GM21423 (cell line): ENCODE measurements at regions not wholly inside any gene's neighbourhood (a gene's known extent, or its start where the extent isn't known, plus 50 kb on each side); places are given as distances from the start of the nearest gene placed in this dataset.

Experiments
- ATAC-seq: cut with Tn5 transposase; IDR thresholded peaks from one replicate; pipeline ENCODE4 v1.9.1; 2021; ENCODE audit warnings: mild to moderate bottlenecking, moderate library complexity; ENCODE audit not compliant: unreplicated experiment

DNA sequence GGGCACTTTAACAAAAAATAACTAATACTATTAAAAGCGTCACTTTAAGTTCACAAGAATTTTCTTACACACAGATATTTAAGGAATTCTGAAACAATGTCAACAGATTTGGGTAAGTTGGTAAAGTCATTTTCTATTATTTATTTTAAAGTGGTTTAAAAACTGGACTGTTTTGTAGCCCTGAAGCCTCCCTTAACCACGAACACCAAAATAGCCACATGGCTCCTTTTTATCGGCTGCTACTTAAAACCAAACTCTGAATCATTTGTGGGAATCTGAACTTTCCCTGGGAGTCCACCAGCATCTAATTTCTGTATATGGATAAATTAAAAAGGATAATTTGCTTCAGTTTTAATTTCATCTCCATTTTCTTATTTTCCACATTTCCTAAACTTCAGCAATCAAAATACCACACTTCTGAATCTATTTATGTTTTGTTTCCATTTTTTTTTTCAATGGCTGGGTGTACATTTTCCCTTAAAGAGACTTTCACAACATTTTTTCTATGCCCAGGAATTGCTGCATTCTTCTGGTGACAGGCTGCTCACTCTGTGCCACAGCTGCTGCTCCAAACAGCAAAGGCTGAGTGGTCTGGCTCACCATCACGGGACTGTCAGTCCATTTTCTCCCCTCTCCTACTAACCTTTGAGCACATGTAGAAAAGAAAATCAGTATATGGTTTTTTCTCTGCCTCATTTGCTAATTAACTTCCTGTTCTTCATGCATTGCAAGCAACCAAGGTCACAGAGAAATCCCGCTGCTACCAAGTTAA is 255.5 kb upstream of the KCNJ16 start:
- no peak for ATAC-seq

DNA sequence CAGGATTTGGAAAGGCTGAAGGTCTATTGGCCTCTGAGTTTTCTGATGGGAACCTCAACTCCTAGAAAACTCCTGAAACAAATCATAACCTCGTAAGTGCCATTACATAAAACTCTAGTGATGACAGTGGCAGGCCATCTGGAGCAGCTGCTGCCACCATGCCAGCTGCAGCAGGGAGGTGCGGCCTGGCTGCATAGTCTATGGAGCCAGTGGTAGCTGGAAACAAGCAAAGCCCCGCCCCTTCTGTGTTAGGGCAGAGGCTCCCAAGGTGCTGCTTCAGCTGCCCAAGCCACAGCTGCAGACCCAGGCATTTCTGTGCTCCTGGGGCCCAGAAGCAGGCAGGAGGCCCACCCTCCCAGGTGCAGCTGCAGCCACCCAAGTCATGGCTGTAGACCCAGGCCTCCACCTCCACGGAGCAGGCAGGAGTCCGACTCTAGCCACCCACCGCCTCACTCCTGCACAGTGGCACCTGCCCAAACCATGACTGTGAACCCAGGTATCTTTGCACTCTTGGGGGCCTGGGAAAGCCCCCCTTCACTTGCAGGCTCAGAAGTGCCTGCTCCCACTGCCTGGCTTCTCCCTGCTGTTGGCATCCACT is 254.1 kb upstream of the KCNJ16 start:
- no peak for ATAC-seq

DNA sequence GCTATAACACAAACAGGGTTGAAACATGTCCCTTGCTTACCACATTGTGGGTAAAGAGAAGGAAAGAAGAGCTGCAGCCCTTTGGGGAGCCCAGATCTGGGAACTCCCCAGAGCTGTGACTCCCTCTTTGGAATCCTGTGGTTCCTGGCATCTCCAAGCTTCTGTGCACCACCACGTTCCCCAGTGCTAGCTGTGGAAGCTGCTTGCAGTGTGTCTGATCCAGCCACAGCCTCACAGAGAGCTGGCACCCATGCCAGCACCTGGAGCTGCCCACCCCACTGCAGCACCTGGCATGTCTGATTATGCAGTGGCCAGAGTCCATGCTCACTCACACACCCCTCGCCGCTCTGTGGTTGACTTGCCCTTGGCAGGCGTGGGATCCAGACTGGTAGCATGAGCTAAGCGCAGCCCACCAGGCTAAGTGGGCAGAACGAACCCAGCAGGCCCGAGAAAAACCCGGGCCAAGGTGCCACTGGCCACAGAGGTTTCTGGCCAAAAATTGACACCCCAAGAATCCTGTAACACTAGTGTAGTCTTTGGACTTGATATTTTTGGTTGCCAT is 252.6 kb upstream of the KCNJ16 start:
- ATAC-seq = no peak

DNA sequence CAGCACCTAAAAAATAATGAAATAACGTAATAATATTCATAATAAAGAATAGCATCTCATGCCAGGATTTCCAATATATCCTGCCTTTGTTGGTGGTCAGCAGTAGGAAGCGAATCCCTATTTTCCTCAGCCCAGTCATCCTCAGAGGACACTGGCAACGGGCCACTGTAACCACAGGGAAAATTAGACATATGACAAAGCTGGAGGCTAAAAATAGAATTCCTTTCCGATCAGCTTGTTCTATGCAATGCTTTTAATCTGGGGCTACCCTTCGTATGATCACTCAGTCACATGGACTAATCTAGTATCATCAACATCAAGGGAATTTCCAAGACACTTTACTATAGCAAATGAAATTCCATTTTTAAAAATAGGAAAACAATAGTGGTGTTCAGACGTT is 246.9 kb upstream of the KCNJ16 start:
- ATAC-seq = no peak

DNA sequence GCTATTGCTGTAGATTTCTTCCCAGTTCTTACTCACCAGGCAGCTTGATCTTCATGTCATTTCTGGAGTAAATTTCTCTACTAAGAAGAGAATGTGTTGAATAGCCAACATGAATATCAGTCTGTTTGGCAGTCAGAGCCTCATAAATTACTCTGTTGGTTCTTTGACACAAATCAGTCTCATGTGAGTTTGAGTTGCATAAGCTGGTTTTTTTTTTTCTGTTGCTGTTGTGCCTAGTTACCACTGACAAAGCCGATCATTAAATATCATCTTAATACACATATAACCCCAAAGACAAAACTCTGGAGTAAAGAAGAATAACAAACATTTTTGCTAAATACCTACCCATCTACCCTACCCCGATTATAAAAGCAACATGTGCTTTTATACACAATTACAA is 240.5 kb upstream of the KCNJ16 start:
- ATAC-seq = no peak

DNA sequence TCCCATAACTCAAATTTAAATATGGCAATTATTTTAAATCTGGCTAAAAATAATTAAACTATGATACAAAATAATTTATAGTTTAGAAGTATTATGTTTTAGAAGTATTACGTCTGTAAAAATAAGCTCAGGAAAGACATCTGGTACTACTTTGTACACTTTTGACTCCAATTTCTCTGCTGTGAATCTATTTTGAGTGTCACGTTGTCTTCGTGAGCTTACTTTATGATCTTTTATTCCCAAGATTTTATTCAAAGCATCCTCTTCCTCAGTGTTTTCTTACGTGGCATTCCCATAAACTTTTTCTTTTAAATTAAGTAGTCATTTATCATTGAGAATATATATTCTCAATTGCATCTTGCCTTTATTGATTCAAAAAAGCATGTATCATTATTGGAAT is 223.3 kb upstream of the KCNJ16 start:
- ATAC-seq = no peak

DNA sequence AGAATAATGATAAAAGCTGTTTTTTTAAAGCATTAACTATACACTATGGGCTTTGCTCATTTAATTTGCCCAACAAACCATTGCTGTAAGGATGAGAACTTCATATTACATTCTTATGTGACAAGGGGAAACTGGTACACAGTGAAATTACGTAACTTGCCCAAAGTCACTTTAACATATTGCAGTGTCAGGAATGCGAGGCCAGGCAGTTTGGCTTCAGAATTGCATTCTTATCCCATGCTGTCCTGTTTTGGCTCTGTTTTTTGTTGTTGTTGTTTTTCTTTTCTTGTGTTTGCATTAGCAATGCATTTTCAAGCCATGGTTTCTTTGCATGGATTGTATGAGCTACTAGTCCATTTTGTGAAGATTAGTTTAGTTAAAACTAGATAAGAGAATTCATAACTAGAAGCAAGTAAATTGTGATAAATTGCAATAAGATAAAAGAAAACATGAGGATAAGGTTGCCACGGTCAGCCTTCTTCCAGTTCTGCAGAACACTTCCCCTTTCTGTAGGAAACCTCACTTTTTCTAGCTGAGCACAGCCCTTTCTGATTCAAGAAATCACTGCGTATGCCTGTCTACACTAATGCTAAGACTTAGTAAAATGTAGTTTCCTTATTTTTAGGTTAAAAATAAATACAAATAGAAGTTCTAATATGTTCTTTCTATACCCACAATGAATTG is 221.3 kb upstream of the KCNJ16 start:
- ATAC-seq = no peak

DNA sequence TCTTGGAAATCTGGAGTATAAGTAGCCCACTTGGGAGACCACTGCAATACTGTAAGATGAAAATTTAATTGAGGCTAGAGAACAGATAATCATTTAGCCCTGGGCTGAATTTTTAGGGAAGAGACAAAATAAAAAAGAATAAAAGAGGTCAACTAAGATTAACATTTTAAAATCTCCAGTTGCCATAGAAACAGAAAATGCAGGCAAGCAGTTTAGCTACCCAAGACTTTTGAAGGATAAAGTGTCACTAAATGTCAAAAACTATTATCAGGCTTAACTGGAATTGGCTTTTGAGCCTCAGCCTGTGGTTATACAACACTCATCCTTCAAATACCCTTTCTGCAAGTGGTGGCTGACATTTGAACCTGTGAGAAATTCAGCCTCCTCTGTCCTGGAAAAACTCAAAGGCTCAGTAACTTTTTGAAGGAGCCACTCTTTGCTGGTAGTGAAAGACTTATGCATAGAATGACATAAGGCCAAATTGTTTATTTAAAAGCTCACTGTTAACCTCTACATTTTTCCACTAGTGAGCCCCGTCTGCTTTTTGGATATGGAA is 220.7 kb upstream of the KCNJ16 start:
- ATAC-seq = no peak

DNA sequence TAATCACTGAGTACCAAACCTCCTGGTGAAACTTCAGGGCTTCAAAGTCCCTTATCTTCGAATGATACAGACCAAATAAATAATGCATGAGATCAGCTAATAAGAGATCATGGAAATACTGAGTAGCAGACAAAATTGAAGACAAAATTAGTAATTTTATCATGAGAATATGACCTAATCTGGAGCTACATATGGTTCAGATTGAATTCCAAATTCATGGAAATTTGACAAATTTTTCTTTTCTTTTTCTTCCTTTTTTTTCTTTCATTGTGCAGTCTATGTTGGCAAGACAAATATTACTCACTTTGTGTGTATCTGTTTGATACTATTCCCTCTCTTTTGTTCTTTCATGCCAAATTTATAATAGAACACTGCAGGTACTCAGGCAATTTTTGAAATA is 218.1 kb upstream of the KCNJ16 start:
- ATAC-seq = no peak

DNA sequence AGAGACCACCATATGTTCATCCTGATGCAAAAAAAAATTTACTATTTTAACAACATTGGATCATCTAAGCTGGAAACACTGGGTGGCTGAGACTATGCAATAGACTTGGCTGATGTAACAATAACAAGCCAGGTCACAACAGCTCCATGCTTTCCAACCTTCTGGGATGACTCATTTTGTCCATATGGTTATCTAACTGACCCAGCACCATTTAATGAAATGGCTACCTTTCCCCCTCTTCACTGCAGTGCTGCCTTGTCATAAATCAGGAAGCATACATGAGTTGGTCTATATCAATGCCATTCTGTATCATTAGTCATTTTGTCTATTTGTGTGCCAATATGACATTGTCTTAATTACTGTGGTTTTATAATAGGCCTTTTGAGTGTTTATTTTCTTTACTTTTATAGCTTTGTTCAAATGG is 217.6 kb upstream of the KCNJ16 start:
- no peak for ATAC-seq

DNA sequence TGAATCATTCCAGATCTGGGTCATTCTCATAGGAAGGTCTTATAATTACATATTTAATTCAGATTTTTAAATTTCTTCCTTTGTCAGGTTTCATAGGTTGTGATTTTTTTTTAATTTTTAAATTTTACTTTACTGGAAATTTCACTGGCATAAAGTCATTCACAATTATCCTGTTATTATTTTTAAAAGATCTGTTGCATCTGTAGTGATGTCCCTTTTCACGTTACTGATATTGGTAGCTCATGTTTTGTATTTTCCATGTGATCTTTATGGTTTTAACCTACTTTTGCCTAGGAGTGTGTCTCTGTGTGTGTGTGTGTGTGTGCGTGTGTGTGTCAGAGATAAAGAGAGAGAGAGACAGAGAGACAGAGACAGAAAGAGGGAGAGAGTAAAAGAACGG is 216.6 kb upstream of the KCNJ16 start:
- no peak for ATAC-seq

DNA sequence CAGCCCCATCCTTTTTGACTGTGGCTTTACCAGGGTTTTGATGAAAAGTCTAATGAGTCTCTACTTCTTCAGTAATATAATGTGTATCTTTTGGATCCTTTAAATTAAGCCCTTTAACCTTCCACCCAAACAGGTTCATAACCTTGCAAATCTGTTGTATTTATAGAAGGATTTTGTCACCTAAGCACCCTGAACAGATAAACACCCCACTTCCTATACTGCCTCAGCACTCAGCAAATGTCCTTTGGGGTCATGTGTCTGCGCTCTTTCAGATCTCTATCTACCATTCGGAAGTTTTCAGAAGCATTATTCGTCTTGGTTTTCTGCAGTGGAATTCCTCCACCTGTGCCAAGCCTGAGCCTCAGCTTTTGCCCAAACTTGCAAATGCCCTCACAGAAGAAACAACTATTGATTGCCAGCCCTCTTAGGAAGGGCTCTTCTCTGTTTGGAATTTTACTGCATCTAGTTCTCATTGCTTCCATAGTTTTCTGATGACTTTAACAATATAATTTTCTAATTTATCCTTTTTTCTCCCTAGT is 214.8 kb upstream of the KCNJ16 start:
- no peak for ATAC-seq

DNA sequence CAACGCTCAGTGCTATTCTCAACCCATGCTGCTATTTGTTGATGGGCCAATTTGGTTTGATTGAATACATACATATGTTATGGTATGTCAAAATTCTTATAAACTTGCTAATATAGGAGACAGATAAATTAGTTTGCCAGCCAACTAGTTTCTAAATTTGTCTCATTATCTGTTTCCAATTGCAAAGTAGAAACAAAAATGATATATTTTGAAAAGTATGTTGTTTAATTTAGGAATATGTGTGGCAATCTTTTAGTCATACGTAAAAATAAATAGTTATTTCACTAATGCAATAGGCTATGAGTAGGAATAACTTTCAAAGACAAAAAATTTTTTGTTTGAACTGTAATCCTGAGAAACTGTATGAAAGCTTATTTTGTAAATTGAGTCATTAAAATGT is 210.6 kb upstream of the KCNJ16 start:
- no peak for ATAC-seq

DNA sequence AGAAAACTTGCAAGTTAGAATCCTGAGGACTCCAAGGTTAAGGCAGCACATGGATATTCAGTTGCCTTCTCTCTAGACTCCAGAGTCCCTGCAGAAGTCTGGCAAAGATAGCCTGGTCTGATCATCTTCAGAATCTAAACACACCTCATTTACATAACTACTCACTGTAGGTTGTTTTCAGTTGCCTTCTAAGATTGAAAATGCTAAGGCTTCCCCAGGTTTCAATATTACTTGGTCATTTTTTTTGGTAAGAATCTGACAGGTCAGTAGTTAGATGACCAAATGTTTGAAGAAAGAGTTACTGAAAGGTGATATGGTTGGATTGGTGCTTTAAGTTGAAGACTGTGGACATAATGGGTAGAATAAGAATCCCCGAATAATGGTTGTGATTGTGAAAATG is 205.4 kb upstream of the KCNJ16 start:
- ATAC-seq = peak; percentile 75

DNA sequence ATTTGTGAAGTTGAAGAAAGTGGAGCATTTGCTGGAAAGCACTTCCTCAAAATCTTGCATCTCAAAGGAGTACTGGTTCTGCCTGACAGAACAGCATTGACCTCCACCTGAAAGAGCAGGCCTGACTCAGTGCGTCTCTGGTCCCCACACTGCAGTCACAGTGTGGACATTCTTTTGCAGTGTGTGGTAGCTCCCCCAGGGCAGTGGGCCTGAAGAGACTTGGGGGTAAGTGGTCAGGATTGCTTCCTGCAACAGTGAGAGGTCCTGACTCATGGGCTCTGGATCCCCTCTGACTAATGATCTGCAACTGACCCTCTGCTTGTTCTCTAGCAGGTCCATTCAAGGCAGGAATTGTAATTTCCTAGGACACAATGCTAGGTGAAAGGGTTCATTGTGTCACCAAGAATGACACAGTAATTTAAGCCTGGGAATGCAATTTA is 204.9 kb upstream of the KCNJ16 start:
- ATAC-seq = peak; percentile 49

DNA sequence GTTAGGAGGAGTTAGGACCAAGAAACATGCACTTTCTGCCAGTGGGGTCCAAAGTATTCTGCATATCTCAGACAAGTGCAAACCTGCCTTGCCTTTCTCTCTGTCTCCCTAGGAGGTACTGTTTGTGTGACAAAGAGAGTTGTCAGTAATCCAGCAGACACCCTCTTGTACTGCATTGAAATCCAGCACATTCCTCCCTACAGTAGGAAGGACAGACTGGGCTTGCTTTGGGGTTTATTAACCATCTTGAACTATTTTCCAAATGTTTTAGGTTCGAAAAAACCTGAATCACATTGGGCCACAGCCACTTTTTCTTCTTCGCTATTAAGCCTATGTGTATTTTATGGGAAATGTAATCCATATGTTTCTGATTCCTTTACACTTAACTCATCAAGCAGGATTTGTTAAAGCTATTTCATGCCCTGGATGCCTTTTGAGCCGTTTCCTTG is 204.2 kb upstream of the KCNJ16 start:
- ATAC-seq = no peak

DNA sequence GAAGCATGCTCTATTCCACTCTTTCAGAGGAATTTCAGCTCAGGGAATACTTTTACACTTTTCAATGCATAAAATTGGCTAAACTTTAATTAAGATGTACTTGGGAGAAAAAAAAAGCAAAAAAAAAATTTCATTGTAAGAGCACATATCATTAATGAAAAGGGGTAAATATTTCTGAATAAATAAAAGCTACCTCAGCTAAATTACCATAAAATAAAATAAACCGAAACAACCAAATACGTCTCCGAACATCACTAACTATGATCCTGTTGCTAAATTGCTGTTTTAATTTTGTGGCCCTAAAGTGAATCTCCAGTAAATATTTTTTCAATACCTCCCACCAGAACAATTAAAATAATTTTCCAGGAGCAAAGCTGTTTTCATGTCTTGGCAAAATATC is 203.7 kb upstream of the KCNJ16 start:
- ATAC-seq = no peak

DNA sequence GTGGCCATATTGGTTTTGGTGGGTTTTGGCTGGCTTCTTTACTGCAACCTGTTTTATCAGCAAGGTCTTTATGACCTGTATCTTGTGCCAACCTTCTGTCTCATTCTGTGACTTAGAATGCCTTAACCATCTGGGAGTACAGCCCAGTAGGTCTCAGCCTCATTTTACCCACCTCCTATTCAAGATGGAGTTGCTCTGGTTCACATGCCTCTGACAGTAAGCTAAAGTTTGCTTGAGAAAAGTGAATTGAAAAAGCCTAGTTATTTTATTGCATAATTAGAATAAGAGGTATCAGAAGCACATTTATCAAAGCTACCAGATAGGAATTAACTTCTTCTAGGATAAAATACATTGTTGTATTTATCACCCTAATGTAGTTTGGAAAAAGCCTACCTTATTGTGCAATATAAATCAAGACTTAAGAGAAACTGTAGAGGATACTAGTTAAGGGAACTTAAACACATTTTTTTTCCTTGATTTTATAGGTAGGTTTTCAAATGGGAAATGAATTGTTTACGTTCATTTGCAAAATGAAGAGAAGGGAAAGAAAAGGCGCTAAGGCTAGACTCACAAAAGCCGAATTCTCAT is 202.3 kb upstream of the KCNJ16 start:
- ATAC-seq = no peak

DNA sequence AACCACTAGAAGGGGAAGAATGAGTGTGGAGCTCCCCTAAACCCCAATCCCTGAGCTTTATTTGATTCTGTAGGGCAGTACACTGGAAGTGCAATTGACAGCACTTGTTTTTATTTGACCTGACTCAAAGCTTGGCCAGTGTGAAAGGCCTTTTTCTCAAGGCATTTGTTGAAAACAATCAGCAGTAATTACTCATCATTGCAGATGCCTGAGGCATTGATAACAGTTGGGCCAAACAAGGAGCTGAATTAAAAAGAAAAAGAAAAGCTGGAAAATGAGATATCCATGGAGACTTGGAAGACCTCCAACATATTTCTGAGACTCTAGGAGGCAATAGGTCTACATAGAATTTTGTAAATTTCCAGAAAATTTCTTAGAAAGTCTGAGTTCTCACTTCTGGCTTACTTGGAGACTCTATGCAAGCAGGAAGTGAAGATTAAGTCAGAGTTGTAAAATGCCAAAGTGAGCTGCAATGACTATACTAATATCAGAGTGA is 200.8 kb upstream of the KCNJ16 start:
- ATAC-seq = no peak

DNA sequence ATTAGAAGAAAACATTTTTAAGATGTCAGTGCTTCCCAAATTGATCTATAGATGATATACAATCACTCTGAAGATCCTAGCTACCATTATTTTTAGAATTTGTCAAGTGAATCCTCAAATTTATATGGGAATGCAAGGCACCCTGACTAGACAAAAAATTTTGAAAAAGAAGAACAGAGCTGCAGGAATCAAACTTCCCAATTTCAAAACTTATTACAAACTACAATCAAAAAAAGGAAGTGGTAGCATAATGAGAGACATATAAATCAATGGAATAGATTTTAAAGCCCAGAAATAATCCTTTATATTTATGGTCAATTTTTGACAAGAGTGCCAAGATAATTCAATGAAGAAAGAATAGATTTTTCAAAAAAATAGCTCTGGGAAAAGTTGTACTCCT is 198.3 kb upstream of the KCNJ16 start:
- ATAC-seq = no peak

DNA sequence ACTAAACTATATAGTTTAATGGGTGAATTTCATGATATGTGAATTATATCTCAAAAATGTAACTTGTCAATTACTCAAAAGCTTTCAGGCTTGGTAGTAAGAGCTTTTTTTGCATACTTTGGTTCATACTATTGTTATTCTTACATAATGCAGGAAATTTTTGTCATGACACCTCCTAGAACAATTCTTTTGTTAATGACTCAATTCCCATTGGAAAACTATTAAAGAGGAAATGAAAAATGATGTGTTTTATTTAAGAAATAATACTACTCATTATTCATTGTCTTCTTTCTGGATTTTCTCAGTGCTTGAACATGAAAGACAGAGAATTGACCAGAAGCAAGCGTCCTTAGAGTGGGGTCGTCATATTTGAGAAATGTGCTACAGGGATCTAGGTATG is 196.4 kb upstream of the KCNJ16 start:
- ATAC-seq = no peak
